ENCODE measurements at regions not wholly inside any gene's neighbourhood (a gene's known extent, or its start where the extent isn't known, plus 50 kb on each side); places are given as distances from the start of the nearest gene placed in this dataset.
"Not testable (repeated sequence)": the region's sequence is repeated elsewhere in the genome, so short reads cannot be mapped to it uniquely, and the experiment has no call there.

DNA sequence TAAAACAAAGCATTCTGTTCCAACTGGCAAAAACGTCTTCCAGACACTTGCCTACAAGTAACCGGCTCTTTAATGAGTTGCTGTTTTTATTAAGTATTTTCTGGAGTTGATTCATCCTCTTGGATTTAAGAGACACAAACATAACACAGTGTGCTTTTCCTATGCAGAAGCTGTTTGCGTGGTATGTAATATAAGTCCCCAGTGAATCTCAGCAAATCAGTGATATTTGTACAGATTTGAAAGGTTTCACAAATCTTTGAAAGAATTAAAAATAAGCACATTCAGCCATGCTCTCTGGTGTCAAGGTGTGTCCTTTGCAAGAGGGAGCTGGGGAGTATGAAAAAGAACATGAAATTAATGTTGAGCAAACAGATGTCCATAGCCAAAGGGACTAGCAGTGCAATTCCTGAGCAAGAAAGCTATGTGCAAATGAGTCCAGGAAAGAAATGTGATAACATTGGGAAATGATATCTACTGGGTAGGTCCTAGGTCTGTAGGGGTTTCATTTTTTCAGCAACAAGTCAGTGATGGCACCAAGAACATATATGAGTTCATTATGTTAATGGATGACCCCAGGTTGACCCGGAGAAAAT lies 170.1 kb upstream of the PHACTR1 start:
- DNase-seq (ENCODE audit: low read depth) = peak; percentile 39

DNA sequence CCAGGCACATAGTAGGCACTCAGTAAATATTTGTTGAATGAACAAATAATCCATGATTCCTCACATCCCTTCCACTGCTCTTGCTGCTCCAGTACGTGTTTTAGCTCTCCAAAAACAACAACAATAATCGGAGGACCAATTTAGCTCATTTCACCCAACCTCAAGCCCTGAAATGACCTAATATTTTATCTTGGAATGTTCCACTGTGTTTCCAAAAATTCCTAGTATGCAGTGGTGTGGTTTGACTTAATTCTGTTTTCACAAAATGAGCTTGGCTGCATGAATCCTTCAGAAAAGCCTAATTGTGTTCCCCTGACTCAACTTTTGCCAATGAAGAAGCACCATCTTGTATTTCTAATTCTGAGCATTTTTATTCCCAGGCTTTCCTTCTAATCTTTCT lies 168.0 kb upstream of the PHACTR1 start:
- DNase-seq (ENCODE audit: low read depth) = peak; percentile 95

DNA sequence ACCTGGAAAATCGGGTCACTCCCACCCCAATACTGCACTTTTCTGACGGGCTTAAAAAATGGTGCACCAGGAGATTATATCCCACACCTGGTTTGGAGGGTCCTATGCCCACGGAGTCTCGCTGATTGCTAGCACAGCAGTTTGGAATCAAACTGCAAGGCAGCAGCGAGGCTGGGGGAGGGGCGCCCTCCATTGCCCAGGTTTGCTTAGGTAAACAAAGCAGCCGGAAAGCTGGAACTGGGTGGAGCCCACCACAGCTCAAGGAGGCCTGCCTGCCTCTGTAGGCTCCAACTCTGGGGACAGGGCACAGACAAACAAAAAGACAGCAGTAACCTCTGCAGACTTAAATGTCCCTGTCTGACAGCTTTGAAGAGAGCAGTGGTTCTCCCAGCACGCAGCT lies 167.1 kb upstream of the PHACTR1 start:
- DNase-seq (ENCODE audit: low read depth) = not testable (repeated sequence)

DNA sequence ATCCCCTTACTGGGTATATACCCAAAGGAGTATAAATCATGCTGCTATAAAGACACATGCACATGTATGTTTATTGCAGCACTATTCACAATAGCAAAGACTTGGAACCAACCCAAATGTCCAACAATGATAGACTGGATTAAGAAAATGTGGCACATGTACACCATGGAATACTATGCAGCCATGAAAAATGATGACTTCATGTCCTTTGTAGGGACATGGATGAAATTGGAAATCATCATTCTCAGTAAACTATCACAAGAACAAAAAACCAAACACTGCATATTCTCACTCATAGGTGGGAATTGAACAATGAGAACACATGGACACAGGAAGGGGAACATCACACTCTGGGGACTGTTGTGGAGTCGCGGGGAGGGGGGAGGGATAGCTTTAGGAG lies 161.7 kb upstream of the PHACTR1 start:
- DNase-seq (ENCODE audit: low read depth) = not testable (repeated sequence)

DNA sequence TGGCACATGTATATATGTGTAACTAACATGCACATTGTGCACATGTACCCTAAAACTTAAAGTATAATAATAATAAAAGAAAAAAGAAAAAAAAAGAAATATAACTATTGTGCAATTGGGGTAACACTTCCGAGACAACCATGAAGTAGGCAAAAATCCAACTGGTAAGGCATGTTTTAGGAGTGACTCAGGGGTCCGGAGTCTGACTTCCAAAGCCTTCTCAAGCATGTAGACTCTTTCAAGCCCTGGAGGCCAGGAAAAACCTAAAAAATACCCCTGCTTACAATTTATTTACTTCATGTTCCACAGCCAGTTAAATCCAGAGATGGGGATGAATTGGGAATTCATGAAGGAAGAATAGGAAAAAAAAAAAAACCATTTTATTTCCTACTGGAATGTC lies 161.3 kb upstream of the PHACTR1 start:
- peak; percentile 76 for DNase-seq (ENCODE audit: low read depth)

DNA sequence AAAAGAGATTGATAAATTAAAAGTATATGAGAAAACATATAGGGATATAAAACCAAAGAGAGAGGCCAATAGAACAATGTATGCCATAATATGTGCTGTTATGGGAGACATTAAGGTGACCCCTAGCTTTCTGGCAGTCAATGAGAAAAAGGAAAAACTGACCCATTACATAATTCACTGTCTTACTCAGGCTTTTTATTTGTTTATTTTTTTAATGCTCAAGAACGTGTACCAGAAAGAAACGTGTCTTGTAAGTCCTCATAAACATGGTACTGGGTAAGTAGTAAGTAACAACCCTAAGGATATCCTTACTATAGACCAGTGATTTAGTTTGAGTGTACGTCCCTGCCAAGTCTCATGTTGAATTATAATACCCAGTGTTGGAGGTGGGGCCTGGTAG lies 160.8 kb upstream of the PHACTR1 start:
- DNase-seq (ENCODE audit: low read depth) = no peak

DNA sequence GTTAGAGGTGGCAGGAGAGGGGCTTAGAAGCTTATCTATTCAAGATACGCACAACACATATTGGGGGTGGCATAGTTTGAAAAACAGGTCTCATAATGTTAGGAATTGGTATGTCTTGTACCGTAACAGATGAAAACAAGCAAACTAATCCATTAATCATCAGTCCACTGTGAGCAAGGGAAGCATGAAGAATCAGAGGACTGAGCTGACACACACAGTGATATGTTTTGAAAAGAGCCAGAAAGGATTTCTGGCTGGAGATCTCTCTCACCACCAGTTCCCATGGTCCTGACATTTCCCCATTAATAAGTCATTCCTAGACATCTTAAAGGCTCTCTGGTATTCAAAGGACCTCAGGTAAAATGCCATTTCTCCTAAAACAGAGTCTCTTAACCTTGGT lies 158.8 kb upstream of the PHACTR1 start:
- DNase-seq (ENCODE audit: low read depth) = peak; percentile 69

DNA sequence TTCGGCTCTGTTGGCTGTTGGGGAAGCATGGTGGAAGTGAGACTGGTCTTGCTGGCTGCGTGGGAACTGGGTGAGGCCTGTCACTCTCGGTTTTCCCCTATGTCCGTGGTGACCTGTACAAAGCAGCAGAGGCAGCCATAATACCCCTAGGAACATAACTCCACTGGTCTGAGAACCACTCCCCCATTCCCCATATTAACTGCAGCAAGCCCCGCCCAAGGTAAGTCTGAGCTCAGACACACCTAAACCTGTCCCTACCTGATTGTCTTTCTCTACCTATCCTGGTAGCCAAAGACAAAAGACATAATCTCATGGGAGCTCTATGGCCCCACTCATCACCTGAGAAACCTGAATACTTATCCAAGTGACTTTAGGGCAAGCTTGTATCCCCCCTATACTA lies 156.3 kb upstream of the PHACTR1 start:
- no peak for DNase-seq (ENCODE audit: low read depth)

DNA sequence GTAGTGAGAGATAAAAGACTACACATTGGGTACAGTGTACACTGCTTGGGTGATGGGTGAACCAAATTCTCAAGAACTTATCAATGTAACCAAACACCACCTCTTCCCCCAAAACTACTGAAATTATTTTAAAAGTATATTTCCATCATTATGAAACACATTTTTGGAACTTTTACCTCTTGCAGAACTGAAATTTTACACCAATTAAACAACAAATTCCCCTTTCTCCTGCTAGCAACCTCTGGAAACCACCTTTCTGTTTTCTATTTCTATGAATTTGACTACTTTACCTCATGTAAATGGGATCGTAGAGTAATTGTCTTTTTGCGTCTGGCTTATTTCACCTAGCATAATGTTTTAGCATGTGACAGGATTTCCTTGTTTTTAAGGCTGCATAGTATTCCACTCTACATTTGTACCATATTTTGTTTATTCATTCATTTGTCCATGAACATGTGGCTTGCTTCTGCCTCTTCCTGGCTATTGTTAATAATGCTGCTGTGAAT lies 149.9 kb upstream of the PHACTR1 start:
- no peak for DNase-seq (ENCODE audit: low read depth)

DNA sequence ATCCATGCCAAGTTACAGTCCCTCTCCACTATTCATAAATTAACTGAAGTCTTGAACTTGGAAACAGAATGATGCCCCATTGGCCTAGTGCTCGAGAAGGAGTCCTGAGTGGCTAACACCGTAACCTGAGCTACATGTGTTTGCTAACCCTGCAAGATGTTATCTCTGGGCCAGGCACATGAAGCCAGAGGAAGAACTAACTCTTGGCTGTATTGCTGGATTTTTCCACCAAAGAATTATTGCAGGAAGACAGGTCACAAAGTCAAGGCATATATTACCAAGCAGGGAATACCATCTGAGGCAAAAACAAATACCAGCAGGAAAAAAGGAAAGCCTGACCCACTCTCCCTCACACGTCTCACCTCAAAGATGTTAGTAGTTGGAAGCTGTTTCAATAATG lies 148.9 kb upstream of the PHACTR1 start:
- no peak for DNase-seq (ENCODE audit: low read depth)

DNA sequence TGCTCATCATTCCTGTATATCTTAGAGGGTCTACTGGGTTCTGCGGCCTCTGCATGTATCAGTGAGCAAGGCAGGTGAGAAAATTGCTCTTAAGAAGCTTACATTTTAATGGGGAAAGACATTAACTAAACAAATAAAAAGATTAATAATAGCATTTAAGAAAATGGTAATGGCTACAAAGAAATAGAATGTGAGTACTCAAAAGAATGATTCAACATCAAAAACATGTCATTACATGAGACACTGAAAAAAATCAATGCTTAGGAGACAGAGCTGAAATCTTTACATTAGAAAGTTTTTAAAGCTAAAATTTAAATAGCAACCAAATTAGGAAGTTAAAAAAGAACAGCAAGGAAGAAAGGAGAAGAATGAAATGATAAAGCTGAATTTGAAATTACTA lies 146.9 kb upstream of the PHACTR1 start:
- no peak for DNase-seq (ENCODE audit: low read depth)

DNA sequence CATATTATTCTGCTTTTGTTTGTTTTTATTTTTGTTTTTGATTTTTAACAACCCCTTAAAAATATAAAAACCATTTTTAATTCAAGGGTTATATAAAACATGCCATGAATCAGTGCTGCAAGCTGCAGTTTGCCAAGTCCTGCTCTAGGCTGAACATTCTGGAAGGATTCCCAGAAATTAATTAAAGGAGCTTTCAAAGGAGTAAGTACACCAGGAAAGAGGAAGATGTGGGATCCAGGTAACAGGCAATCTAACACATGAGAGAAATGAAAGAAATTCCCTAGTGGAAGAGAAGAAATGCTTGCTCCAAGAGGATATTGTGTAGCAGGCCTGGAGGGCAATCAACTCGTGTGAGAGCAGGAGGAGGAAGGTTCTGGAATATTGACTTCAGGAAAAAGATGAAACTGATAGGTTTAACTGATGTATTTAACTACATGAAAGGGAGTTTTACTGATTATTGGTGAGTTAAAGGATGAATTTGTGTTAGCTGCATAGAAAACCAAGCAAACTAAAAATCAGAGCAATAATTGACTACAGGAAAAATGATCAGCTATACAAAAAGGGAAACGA lies 146.0 kb upstream of the PHACTR1 start:
- peak; percentile 39 for DNase-seq (ENCODE audit: low read depth)

DNA sequence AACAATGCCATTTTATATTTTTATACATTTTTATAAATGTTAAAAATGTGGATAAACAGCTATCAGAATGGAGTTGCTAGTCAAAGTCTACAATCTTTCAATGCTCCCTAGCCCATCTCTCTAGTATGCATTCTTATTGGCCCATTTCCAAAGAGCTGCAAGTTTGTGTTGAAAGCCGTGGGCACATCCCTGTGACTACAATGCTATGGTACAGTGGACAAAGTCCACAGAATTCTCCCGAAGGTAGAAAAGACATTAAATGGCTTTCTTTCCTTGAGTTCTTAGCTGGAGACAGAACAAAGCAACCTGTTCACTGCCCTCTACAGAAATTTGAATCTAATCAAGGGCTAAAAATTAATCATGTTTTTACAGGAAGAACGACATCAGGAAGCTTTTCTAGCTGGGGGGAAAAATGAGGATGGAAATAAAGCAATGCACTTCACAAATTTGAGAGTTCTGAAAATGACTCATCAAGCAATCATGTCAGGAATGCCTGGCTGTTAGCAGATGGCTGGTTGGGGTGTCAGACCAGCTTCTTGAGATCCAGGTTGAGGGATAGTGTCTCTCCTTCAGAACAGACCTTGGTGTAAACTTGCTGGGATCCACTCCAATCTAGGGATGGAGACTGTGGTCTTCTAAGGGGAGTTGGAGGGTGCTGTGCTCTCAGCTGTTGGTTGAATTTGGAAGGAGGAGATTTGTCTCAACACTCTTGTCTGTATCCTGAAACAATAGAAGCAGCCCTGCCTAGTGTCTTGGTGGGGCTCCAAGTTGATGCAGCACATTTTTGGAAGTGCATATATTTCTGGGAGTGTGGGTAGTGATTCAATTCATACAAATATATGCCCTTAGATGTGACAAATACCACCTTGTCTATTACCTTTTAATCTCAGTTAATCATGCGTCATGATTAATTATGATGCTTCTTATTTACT lies 143.4 kb upstream of the PHACTR1 start:
- DNase-seq (ENCODE audit: low read depth) = peak; percentile 82

DNA sequence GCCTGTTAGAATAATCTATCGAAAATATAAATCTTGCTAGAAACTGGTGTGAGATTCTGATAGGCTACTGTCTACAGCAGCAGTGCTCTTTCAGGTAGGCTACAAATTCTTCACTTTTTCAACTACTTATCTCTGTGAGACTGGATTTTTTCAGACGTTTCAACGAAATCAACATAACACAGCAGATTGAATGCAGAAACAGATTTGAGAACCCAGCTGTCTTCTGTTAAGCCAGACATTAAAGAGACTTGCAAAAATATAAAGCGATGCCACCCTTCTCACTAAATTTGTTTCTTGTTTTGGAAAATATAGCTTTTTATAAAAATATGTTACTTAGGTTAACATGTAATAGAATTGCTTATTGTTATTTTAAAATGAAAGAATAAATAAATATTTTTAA lies 140.6 kb upstream of the PHACTR1 start:
- no peak for DNase-seq (ENCODE audit: low read depth)

DNA sequence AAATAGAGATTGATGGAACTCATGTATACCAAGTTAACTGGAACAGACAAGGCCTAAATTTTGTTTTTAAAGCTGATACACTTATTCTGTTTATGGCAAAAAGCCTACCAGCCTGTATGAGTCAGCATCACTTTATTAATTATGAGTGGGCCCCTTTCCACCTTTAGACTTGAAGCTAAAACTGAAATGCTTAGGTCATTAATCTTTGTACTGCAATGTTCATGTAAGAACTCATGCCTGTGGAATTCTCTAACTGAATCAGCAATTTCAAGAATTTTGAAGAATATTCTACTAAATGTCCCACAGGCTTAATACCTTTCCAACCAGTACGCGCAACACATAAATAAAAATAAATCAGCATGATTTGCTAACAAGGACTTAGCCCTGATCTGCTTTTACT lies 140.2 kb upstream of the PHACTR1 start:
- peak; percentile 94 for DNase-seq (ENCODE audit: low read depth)

DNA sequence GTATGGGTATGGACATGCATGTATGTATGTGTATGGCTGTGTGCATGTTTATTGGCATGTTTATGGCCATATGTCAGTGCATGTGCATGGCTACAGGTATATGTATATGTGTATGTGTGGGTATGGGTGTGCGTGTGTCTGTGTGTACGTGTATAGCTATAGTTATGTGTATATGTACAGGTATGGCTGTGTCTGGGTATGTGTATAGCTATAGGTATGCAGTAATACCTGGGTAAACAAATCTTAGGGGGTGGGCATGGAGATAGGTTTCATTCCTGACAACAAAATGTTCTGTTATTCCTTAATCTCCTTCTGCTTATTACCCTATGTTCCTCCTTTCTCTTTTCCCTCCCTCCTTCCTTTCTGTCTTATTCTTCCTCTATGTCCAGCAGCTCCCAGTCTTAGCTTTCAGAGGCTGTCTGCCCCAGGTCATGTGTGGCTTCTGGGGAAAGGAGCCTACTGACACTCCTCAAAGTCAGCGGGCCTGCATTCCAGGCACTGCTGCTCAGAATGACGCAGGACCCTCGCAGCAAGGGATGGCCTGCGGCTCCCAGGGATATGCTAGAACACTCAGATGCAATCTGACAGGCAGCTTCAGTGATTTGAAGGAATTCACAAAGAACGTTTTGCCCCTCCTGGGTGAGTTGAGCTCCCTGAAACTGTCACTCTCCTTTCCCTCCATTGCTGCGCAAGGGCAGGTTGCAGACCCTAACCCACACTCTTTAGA lies 139.3 kb upstream of the PHACTR1 start:
- DNase-seq (ENCODE audit: low read depth) = peak; percentile 79

DNA sequence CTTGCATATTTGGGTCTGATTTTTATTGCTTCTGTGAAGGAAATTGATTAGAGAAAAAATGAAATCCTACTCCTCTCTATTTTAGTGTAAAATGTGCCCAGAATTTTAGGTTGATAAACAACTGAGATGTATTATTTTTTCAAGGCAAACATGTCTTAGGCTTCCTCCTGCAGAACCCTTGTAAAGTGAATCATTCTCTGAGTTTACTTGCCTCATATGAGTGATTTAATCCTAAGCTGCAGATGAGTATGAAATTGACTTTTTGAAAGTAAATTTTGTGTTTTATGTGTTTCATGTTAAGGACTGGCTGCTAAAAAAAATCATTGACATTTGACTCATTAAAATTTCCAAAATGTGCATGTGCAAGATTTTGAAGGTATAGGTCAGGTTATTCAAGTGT lies 138.5 kb upstream of the PHACTR1 start:
- DNase-seq (ENCODE audit: low read depth) = peak; percentile 43

DNA sequence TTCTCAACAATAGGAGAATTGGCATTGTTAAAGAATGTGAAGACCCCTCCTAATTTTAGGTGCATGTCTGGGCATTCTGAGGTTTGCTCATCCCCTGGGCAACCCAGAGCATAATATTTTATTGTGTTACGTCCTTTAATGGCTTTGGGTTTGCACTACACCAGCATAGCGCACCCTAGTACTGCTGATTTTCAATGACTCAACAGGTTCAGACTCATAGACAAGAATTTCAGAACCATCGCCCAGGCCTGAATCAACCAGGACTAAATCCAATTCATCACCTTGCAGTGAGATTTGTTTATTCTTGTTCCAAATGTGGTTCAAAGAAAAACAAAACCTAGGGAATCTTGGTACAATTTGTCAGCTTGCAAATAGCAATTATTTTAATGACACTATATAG lies 137.8 kb upstream of the PHACTR1 start:
- DNase-seq (ENCODE audit: low read depth) = peak; percentile 84

DNA sequence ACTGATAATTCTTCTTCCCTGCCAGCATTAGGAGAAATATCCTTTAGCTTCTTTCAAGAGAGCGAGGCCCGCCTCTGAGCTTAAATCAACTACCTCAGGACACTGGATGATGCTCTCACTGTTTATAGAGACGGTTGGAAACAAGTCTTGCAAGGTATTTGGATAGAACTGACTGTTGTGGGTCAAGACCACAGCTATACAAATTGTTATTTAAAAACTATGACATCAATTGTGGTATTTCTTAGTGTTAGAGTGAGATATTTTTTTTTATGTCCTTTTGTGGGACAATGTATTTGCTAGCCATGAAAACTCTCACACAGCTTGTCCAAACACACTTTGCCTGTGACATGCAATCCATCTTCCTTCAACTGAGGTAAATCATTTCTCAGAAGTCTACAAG lies 136.3 kb upstream of the PHACTR1 start:
- DNase-seq (ENCODE audit: low read depth) = no peak

DNA sequence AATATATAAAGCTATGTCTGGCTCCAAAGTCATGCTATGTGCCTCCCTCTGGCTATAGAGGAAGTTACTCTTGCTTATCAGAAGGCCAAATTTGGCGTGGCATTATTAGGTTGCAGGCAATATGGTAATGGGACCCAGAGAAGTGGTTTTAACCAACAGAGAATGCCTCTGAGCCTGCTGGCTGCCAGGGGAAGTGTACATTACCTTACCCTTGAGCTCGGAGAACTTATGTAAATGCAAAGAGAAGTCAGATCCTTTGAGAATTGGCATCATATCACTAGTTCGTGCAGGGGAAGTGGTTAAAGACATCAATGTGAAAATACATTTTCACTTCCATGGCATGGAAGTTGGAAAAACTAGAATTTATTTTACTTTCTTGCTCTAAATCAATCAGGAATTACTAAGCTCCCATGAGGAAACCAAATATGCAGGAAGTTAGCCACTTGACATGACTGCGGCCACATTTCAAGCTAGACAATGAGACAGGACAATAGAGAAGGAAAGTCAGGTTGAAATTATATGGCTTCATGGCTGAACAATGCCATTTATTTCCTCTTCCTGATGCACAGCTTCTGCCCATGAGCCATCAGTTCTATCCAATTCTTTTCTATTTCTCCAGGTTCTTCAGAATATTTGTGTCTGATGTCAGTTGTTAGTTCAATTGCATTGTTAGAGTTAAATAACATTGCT lies 134.0 kb upstream of the PHACTR1 start:
- DNase-seq (ENCODE audit: low read depth) = no peak

DNA sequence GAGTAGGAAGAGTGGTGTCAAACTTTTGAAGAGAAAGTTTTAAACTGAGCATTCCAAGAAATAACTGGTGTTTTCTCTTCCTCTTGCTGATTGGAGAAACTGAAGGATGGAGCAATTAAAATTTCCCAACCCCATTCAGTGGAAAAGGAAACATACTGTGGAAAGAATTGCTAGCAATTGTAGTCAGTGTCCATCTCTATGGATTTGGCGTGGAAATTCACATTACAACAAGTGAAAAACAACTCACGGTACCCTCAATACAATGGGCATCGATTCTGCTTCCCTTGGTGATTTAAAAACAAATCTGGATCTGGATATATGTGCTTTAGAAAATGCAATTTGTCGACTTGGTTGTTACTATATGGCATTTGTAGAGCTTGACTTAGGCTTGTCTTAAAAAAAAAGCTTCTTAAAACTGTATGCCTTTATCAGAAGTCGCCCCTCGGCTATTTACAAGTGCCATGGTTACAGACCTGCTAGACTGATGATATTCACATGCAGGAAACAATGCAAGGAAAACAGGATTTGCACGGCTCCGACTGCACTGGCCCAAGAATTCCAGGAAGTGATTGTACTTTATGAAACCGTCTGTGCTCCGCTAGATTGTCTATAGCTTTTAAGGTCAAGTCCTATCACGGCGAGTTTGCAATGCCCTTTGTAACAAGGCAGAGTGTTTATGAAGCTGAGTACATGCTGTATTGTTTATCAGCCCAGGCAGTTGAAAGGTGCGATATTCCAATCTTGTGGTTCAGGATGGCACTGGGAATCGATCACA lies 131.7 kb upstream of the PHACTR1 start:
- DNase-seq (ENCODE audit: low read depth) = no peak

All from amniotic epithelial cell (primary cell).